GM13976 (cell line): ENCODE measurements at regions not wholly inside any gene's neighbourhood (a gene's known extent, or its start where the extent isn't known, plus 50 kb on each side); places are given as distances from the start of the nearest gene placed in this dataset.

Experiments
- DNase-seq: peaks from one replicate; pipeline ENCODE4 v3.0.0; 2012; ENCODE audit warnings: low spot score
- CTCF ChIP-seq: IDR thresholded peaks from 2 replicates; pipeline ENCODE4 v1.5.1; 2012; ENCODE audit warnings: borderline replicate concordance, mild to moderate bottlenecking; ENCODE audit not compliant: insufficient read depth; ENCODE audit errors: extremely low read depth, missing control alignments, control extremely low read depth
- in situ Hi-C: fragments of 300-500 bp; cut with MboI; formaldehyde crosslinking; loops from one replicate; pipeline ENCODE4 v1.12.0; 2022; ENCODE audit warnings: low sequenced_read_pairs, mixed read lengths, inconsistent platforms; ENCODE audit not compliant: unreplicated experiment

- DNase-seq, result no peak
- no peak for TF ChIP-seq CTCF
- in situ Hi-C loops, result no loop called here
Measured at GRCh38 chr2:43078781-43079755, 147.3 kb downstream of the ZFP36L2 start.

GRCh38 chr2:43078301-43078700, 148.1 kb downstream of the ZFP36L2 start:
- in situ Hi-C loops, result no loop called here
- no peak for DNase-seq
- no peak for TF ChIP-seq CTCF

DNA sequence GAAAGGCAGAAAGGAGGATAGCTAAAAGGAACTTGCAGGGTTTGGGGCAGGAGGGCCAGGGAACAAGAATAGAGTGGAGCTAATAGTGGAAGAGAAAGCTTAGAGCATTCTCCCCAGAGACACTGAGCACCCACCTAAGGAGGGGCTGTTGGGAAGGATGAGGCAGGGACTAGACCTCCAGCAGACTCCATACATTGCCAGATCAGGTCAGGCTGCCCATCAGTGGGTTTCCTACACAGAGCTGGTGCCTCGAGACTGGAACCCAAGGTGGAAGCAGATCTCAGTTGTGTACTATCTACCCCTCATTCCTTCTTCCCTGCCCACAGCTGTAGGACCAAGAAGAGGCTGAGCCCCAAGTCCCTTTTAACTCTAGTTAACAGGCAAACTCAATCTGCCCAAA, 148.5 kb downstream of the ZFP36L2 start:
- no peak for TF ChIP-seq CTCF
- in situ Hi-C loops, result no loop called here
- no peak for DNase-seq

DNA sequence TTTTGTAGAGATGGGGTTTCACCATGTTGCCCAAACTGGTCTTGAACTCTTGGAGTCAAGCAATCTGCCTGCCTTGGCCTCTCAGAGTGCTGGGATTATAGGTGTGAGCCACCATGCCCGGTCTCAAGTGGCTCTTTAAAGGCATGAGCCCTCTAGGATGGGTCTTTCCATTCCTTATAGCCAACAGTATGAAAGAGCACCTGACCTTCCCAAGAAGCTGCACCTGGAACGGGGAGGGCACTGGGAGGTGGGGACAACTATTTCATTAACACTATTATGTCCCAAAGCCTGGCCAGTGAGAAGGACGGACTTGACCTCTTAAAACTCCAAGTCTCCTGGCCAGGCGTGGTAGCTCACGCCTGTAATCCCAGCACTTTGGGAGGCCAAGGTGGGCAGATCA, 149.7 kb downstream of the ZFP36L2 start:
- TF ChIP-seq CTCF, result no peak
- in situ Hi-C loops, result no loop called here
- no peak for DNase-seq

GRCh38 chr2:43075811-43076585, 150.4 kb downstream of the ZFP36L2 start:
- no peak for DNase-seq
- TF ChIP-seq CTCF, result no peak
- in situ Hi-C loops, result no loop called here

GRCh38 chr2:43075054-43075593, 151.3 kb downstream of the ZFP36L2 start:
- no peak for DNase-seq
- TF ChIP-seq CTCF, result no peak
- in situ Hi-C loops, result no loop called here
